GM19025 (cell line): ENCODE measurements at regions not wholly inside any gene's neighbourhood (a gene's known extent, or its start where the extent isn't known, plus 50 kb on each side); places are given as distances from the start of the nearest gene placed in this dataset.

Experiments
- ATAC-seq: cut with Tn5 transposase; IDR thresholded peaks from one replicate; pipeline ENCODE4 v1.9.1; 2021; ENCODE audit warnings: mild to moderate bottlenecking, low read depth, moderate library complexity; ENCODE audit not compliant: unreplicated experiment

DNA sequence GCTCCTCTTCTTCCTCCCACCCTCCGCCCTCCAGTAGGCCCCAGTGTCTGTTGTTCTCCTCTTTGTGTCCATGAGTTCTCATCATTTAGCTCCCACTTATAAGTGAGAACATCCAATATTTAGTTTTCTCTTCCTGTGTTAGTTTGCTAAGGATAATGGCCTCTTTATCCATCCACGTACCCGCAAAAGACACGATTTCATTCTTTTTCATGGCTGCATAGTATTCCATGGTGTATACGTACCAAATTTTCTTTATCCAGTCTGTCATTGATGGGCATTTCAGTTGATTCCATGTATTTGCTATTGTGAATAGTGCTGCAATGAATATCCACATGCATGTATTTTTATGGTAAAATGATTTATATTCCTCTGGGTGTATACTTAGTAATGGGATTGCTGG, 82.2 kb downstream of the COPS8 start:
- ATAC-seq = no peak

DNA sequence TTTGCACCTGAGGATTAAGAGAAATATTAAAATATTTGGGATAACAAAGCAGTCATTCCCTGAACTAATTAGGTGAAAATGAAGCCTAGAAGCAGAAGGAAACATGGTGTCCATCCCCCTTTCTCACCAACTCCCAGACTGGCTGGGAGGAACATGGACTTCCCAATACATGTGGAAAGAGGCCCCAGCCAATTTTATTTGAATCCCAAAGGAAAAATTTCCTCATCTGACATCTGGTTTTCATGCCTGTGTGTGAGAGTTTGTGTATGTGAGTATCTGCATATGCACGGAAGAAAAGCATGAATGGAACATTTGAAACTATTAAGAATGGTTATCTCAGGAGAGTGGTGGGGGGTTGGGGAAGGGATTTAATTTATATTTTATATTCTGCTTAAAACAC, 84.3 kb downstream of the COPS8 start:
- ATAC-seq = no peak

DNA sequence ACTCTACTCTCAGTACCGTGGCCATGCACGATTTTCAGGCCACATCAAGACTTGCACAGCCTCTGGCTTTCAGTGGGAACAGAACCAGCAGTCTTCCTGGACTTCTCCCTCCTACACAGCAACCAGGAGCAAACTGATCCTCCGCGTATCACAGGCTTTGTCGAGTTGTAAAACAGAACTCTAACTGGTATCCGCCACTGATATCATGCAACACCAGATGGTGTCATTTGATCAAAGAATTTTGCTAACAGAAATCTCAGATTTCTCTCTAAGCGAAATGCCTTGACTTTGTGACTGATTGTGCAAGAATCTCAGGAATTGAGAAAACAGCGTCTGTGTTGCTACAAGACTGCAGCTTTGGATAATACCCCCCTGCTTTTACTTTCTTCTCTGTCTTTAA, 85.7 kb downstream of the COPS8 start:
- ATAC-seq = no peak

DNA sequence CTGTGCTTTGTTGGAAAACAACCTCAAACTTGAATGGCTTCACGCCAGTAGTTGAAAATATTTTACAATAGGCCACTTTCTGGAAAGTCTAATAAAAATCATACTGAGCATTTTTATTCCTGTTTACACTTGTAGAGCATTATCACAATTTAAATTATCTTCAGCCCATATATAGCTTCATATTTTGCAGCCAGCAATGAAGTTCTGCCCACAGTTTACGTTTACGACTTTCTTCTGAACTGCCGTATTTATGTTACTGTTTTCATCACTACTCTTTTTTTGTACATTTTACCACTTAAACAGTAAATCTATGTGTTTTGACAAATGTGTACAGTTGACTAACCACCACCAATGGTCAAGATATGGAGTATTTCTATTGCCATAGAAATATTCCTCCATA, 86.2 kb downstream of the COPS8 start:
- ATAC-seq = no peak

DNA sequence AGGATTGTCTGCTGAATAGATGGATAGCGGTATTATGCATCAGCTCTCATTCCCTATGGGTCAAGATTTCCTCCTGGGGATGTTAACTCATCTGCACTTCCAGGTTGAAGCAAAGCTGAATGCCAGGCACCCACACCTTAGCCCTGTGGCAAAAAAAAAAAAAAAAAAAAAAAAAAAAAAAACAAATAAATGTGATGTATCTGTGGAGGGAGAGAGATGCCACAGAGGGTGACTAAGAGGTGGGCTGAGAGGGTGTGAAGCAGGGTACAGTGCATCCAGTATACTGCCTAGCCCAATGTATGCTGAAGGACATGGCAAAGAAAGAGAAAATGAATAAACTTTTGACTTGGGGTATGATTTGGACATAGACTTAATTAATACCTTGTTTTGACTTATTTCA, 91.4 kb downstream of the COPS8 start:
- ATAC-seq = no peak

DNA sequence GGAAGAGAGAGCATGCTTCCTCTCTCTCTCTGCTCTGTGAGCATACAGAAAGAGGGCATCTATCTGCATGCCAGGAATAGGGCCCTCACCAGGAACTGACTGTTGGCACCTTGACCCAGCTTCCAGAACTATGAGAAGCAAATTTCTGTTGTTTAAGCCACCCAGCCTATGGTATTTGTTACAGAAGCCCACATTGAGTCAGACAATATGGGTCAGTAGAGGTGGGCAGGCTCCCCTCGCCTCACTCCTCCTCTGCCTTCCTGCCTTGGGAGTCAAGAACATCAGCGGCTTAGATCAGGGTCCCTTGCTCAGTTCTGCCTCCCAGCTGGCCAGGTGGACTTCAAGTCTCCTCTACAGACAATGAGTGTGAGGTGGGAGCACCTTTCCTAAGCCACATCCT, 92.3 kb downstream of the COPS8 start:
- ATAC-seq = no peak

DNA sequence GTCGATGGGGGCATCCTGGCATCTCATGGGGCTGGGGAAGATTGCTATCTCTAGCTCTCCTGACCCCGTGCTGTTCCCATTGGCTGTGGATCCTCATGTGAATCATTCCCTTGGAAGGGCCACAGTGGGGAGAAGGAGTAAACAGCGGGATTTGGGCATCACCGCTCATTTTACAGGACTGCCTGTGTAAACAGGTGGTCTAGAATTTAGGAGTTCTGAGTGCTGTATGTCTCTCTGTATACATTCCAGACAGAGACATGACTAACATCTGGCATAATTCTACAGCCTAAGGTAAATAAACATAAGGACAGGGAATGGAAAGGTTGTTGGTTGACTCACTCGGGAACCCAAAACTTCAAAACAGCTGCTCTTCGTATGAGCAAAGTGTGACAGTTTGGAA, 92.7 kb downstream of the COPS8 start:
- ATAC-seq = no peak

DNA sequence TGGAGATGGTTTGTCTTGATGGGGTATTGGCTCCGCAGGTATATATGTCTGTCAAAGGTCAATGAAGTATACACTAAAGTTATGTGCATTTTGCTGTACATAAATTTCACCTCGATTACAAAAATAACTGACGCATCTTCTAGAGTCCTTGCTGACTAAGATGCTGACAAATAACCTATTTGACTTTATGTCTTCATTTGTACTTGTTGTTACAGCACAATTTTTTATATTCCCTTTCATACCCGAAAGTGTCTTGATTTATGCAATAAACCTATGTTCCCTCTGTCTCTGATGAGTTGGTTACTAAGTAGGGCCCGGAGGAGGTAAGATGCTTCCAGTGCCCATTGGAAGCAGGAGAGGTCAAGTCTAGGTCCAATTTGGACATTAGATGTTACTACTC, 93.5 kb downstream of the COPS8 start:
- no peak for ATAC-seq

DNA sequence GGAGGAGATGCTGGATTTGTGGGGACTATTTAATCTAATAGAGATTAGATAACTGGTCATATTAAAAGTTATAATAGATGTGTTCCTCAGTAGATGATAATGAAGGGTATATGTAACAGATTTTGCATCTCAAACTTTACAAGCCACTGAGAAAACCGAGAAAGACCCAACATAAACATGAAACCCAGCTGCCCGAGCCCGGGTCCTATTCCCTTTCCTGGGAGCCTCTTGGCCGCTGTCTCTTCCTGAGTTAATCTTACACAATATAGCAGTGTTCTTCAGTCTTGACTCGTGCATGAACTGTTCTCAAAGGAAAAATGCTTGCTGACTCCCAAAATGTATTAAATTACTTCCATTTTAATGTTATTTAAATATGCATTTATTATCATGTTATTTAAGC, 94.5 kb downstream of the COPS8 start:
- no peak for ATAC-seq

DNA sequence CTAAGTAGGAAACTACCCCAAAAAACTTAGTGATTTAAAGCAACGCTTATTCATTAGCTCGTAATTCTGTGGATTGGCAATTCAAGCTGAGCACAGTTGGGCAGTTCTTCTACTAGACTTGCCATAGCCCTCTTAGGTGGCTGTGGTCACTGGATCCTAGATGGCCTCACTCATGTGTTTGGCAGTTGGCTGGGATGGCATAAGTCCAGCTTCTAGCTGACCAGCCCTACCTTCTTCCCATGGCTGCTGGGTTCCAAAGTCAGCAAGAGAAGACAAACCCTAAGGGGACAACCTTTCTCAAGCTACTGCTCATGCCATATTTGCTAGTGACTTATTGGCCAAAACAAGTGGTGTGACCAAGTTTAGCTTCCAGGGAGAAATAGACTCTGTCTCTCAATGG, 95.3 kb downstream of the COPS8 start:
- ATAC-seq = no peak

DNA sequence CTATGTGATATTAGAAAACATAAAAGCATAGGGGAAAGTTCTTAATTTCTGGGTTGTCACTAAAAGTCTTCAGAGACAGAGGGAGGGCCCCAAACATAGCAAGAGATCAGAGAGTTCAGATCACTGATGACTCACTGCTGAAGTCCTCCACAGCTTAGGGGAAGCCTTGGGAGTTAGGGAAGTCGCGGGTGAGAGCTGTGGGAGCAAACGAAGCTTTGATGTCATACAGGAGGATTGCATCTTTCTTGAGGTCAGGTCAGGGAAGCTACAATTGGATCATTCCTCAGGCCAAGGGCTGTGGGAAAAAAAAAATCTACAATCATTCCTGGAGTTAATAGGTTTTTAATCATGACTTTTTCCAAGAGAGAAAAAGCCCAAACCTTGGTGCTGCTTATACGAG, 96.2 kb downstream of the COPS8 start:
- ATAC-seq = no peak

DNA sequence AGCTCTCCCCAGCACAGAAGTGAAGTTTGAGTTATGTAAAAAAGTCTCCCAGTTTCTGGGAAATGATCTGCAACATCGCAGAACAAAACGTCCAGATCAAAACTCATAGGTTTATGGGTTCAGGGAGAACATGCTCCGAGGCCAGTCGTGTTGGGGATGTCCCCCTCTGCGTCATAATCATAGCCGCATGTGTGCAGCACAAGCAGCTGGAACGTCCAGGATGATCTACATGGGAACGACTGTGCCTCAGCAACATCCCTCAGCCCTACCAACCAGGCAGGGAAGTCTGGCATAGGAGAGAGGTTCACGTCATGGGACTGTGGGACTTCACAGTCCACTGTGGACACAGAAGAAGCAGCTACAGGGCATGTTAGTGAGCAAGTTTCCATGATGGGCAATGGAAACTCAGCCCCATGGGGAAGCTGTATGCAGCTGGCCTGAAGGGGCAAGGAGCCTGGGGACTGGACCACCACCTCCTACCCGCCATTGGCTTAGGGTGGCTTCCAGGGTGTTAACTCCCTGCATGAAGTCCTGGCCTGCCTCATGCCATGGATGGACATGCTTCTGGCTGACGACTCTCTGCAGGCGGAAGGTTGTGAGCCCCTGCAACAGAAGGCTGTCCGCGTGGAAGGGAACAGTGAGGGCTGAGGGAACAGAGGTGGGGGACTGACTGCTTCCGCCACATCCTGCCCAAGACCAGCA, 96.9 kb downstream of the COPS8 start:
- no peak for ATAC-seq

DNA sequence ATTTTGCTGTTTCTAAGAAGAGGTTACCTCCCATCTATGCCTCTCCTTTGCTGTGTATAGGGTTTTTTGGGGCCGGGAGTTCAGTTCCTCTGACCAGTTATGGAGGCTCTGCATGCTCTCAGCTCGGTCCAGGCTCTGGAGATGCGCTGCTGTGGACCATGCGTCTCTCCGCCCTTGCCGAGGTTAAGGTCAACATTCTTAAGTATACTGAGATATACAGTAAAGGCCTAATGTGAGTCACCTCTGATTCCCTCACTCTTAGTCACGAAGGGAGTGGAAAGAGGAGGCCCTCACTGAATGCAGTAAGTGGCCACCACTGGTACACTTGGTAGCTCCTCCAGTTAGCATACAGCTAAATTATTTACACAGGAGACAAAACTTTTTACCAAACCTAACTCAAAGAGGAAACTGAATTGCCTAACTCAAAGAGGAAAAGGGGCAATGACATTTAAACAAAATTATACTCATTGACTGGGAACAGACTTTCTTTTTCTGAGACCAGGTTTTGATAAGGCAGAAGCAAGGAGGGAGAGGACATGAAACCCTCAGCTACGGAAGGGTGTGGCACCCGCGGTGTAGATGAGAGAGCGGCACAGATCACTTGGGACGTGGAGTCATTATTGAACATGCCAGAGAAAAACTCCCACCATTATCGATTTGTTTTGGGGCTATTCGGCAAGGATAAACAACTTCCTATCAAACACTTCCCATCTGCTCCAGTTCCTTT, 98.7 kb downstream of the COPS8 start:
- ATAC-seq = no peak

DNA sequence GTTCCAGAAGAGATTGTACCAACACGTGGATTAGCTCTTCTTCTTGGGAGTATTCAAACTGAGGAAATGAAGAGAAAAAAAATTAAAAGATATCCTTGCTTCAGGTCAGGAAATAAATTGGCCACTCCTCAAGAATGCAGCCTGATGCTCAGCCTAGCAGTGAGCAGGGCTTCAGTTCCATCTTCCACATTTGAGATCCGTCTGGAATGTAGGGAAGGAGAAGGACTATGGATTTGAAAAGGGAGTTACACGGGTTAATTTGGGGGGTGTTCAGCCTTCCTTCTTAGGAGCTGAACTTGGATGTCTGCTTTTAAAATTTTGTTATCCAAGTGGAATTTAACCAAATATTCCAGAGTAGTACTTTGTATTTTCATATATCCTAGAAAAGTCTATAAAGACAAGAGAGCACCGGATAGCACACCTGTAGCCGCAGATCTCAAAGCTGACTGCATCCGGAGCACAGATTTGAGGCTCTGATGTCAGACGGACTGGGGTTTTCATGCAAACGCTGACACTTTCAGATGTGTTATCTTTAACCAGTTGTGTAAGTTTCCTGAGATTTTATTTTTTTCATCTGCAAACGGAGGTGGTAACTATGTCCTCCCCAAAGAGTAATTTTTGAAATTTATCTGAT, 99.3 kb downstream of the COPS8 start:
- ATAC-seq = no peak

DNA sequence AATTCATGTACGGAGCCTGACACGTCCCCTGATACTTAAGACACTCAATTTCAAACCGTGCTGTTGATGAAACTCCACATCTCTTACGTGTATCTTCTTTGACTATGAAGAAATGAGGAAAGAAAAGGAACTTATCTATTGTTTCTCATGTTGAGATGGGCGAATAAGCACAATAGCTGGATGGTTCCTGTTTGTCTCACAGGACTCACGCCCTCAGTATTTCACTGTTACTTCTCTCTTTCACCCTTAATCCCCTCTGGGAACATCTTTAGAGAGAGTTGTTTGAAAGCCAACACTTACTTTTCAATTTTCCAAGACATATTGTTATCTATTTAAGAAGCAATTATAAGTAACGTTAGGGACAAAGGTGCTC, 99.8 kb downstream of the COPS8 start:
- ATAC-seq = no peak

DNA sequence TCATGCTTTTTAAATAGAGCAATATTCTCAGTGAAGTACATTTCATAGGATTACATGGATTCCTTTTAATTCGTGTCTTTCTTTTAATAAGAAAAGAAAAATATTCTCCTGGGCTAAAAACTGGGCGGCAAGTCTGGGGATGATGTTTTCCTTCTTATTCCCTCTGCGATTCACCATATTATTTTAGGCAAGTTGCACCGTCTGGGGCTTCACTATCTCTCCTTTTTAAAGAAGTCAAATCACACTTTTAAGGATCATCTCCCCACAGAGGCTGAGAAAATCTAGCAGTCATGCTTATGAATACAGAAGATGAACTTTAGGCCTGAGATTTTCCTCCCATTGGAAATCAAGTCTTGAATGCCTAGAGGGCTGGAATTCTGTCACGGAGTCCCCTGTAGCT, 104.1 kb downstream of the COPS8 start:
- no peak for ATAC-seq

DNA sequence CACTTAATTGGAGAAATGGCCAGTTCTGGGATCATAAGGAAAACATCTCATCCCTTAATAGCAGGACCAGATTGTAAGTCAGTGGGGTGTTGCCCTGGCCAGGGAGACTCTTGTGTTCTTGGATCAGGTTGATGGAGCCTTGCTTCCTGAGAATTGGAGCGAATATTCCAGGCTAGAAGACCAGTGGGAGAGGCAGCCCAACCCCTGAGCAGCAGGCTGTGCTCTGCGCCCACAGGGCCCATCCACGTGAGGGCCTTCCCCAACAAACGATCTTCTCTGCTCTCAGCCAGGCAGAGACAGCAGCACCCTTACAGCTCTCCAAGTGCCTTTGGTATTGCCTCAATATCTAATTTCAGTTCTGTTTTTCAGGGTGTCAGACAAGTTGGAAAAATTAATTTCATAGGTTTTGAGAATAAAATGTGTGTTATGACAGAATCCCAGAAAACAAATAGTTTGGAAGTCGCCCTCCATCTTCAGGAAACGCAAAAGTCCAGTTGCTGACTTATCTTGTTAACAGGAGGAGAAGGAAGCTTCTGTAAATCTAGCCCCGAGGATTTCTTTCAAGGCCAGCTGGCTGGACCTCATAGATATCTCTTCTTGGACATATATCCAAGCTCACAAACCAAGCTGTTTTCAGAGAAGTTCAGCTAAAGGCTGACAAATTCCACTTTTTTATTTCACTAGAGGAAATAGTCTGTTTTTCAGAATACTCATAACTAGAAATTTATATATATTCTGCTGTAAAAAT, 105.5 kb downstream of the COPS8 start:
- ATAC-seq = no peak

DNA sequence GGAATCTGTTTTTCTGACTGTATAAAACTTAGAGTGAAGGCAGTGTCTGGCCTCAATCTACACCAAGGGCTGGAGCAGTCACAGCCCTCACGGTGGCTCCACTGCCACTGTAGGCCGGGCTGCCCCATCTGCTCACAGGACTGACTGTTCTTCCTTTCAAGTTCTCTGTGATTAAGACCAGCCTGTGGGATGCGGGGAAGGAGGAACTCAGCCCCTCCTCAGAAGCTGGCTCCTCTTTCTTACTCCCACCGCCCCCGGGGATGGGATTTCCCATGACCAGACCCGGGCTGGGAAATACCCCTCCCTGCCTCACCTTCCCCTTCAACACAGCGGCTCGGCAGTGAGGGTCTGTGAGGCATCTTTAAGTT, 106.0 kb downstream of the COPS8 start:
- no peak for ATAC-seq

DNA sequence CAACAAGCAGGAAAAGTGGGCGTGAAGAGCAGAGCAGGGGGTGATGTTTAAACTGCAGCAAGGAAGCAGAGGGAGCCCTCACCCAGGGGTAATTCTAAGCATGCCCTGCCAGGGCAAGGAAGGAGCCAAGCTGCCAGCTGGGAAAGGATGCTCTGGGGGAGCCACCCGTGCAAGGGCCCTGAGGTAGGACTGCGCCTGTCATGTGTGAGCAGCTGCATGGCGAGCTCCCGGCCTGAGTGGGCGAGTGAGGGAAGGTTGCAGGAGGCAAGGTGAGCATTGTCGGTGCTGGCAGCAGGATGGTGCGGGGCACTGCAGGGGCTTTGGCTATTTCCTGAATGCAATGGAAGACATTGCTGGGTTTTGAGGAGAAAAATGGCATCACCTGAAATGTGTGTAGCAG, 107.2 kb downstream of the COPS8 start:
- ATAC-seq = no peak

DNA sequence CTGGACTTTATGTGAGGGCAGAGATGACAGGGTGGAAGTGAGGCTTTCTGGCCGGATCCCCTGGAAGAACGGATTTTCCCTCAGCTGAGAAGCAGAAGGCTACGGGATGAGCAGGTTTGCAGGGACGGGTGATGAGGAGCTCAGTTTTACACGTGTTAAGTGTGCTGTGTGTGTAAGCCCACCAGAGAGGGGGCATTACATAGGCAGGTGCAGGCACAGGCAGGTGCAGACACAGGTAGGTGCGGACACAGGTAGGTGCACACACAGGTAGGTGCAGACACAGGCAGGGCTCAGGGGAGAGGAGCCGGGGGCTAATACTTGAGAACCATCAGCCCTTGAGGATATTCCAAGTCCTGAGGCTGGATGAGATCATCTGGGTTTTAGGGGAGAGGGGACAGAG, 107.7 kb downstream of the COPS8 start:
- ATAC-seq = no peak

DNA sequence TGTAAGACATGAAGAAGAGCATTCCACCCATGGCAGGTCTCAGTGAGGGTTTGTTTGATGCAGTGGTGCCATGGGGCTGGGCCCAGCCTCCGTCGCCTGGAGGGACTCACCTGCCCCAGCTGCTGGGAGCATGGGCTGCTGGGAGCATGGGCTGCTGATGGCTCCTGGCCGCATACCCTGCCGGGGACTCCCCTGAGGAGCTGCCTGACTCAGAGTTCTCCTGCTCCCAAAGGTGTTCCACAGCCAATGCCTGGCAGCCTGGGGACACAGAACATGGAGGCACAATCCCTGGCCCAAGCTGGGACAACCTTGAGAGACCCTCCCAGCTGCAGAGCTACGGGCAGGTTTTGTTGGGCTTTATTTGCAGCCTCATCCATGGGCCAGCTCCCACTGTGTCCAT, 108.4 kb downstream of the COPS8 start:
- no peak for ATAC-seq
